ENCODE measurements at regions not wholly inside any gene's neighbourhood (a gene's known extent, or its start where the extent isn't known, plus 50 kb on each side); places are given as distances from the start of the nearest gene placed in this dataset.

DNA sequence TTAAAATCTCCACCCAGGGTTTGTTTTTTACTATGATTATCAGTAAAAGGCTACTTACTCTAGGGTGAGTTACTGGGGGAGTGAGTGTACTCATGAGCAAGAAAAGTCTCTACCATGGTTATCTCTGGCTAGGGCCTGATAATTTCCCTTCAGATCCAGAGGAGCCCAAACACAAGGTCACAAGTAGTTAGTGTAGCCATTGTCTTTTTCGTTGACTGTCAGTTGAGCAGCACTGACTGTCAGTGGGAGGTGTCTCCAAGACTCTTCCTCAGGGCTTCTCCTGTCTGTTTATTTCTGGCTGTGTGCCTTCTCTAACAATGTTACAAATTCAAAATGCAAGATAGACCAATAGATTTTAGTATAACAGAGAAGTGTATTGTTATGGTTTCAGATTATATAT is 181.2 kb upstream of the MIS18BP1 start:
- TF ChIP-seq ZFX (IDR thresholded peaks at IDR 0.05): no peak
- TF ChIP-seq, protein P1, sequence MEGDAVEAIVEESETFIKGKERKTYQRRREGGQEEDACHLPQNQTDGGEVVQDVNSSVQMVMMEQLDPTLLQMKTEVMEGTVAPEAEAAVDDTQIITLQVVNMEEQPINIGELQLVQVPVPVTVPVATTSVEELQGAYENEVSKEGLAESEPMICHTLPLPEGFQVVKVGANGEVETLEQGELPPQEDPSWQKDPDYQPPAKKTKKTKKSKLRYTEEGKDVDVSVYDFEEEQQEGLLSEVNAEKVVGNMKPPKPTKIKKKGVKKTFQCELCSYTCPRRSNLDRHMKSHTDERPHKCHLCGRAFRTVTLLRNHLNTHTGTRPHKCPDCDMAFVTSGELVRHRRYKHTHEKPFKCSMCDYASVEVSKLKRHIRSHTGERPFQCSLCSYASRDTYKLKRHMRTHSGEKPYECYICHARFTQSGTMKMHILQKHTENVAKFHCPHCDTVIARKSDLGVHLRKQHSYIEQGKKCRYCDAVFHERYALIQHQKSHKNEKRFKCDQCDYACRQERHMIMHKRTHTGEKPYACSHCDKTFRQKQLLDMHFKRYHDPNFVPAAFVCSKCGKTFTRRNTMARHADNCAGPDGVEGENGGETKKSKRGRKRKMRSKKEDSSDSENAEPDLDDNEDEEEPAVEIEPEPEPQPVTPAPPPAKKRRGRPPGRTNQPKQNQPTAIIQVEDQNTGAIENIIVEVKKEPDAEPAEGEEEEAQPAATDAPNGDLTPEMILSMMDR (conservative IDR thresholded peaks at IDR 0.05): no peak
- H3K27ac ChIP-seq: no peak overlapping the region

DNA sequence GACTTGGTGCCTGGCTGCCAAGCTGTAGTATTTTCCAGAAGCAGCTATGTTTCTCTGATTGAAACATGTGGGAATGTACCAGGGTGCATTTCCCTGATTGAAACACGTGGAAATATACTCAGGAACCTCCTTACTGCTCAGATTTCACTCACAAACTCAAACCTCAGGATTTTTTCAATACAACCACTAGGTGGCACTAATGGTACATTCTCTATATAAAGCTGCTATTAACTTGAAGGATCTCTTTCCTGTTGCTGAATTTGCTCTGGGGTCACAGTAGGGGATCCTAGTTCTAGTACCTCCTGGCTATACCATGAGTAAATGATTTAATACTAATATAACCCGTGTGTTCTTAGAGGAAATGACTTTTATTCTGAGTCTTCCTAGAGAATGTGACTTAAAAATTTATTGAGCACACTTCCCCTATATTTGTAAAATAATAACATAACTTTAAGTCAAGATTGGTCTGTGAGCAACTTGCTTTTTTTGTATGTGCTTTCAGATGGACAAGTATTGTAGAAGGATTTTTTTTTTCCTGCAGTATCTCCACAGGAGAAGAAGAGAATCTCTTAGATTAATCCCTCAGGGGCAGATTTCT is 173.8 kb upstream of the MIS18BP1 start:
- TF ChIP-seq ZFX (IDR thresholded peaks at IDR 0.05): no peak
- TF ChIP-seq, protein P1 (conservative IDR thresholded peaks at IDR 0.05): peak; percentile 86
- no peak overlapping the region for H3K27ac ChIP-seq

DNA sequence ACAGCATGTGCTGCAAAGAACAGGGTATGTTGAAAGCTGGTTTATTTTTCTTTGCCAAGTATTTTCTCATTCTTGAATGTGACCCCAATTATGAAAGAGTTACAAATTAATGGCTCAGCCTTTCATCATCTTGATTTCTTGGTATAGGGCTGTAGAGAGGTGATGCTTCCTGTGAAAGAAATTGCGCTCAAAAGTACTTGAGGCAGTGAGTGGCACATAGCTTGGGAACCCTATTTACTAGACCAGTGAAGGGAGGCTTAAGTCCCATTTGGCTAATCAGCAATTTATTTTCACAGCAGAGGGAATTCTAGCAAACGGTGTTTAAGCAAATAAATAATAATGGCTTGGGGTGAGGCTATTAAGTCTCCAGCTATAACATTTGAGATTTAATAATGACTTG is 153.9 kb upstream of the MIS18BP1 start:
- no peak for TF ChIP-seq ZFX (IDR thresholded peaks at IDR 0.05)
- no peak overlapping the region for H3K27ac ChIP-seq

DNA sequence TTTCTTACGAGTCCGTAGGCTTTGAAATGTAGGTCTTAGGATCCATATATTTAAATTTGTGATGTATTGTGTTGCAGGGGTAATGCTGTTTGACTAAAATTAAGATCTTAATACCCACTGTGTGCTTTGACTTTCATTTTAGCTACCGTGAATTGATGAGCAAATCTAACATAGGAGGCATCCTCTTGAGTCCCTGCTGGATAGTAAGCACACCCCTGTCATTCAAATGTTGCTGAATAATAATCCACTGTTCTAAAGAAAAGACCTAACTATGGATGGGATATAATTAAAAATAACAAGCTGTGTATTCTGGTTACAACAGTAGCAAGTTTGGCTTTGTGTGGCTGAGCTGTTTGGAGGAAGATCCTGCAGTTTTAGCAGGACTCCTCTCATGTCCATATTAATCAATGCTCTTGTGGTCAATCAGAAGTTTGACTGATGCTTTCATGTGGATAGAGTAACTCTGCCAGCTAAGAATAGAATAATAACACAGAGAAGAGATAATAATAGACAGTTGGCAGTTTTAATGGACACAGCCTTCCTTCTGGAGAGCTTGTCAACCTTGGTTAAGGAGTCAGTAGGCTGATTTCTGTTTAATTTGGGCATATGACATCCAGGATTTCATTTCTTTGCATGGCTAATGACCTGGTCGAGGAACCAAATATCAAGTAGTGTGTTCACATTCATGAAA is 148.1 kb upstream of the MIS18BP1 start:
- TF ChIP-seq, protein P1 (conservative IDR thresholded peaks at IDR 0.05): no peak
- no peak for TF ChIP-seq ZFX (IDR thresholded peaks at IDR 0.05)
- H3K27ac ChIP-seq: no peak overlapping the region

DNA sequence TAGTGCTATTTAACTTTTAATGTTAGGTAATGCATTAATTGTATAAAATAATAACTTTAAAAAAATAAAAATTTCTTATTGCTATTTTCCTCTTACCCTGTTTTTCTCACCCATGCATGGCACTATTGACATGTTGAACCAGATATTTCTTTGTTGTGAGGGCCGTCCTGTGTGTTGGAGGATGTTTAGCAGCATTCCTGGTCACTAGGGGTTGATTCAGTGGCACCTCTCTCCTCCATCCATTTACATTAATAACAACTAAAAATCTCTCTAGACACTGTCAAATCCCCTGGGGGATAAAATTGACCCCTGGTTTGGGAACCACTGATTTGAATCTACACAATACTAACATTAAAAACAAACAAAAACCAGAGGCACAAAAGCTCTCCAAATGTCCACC is 147.5 kb upstream of the MIS18BP1 start:
- TF ChIP-seq ZFX (IDR thresholded peaks at IDR 0.05): no peak
- TF ChIP-seq, protein P1 (conservative IDR thresholded peaks at IDR 0.05): no peak

DNA sequence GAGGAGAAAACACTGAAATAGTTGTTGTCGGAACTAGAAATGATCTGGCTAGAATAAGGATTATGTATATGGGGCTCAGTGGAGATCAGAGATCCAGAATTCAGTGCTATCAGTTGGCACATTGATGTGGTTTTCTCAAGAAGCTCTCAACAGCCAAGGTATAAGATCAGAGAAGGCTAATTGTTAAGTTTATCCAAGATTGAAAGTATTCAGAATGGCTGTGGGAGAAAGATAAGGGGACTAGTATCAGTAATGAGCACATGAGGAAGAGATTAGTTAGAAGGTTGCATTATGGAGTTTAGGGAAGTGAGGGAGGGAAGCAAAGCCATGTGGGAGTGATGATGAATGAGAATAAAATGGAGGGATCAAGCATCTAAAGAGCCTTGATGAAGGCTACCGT is 128.1 kb upstream of the MIS18BP1 start:
- TF ChIP-seq ZFX (IDR thresholded peaks at IDR 0.05): no peak
- TF ChIP-seq, protein P1 (conservative IDR thresholded peaks at IDR 0.05): no peak
- no peak overlapping the region for H3K27ac ChIP-seq

More for the DNA sequence above, 147.5 kb upstream of the MIS18BP1 start:
- no peak overlapping the region for H3K27ac ChIP-seq

DNA sequence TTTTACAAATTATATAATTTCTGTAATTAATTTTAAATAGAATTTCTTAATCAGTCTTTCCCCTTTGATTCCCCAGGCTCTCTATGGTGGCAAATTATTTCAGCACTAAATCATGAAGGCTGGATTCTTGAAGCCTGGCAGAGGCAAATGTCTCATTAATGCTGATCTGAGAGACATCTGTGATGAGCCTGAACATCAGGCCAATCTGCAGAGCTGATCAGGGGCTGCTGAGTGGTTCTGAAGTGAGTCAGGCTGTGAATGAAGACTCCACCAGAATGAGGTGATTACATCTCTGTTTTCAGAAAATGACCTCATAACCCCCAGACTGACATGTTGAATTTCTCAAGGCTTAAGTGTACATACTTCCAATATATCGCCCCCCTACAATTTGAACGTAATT is 124.2 kb upstream of the MIS18BP1 start:
- TF ChIP-seq, protein P1 (conservative IDR thresholded peaks at IDR 0.05): no peak
- TF ChIP-seq ZFX (IDR thresholded peaks at IDR 0.05): no peak
- H3K27ac ChIP-seq: no peak overlapping the region

DNA sequence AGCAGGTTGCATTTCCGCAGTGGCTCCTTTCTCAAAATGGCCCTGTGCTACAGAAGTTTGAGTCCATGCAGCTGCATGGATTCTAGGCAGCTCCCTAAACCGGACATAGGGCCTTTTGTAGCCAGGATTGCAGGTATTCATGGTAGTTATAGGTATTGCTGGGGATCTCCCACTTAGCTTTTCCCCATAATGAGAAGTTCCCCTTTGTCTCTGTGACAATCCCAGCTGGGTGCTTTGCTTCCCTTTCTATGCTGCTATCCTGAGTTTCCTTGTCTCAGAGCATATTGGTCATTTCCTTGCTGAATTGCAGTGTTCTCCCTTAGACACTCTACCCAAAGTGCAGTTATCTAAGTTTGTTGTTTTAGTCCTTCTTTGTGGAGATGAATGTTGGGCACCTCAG is 120.9 kb upstream of the MIS18BP1 start:
- no peak overlapping the region for H3K27ac ChIP-seq
- TF ChIP-seq, protein P1 (conservative IDR thresholded peaks at IDR 0.05): no peak
- no peak for TF ChIP-seq ZFX (IDR thresholded peaks at IDR 0.05)

All from C4-2B (cell line).